HG02973 (cell line): ENCODE measurements at regions not wholly inside any gene's neighbourhood (a gene's known extent, or its start where the extent isn't known, plus 50 kb on each side); places are given as distances from the start of the nearest gene placed in this dataset.

Source experiments
- ATAC-seq: cut with Tn5 transposase; IDR thresholded peaks from one replicate; pipeline ENCODE4 v1.9.1; 2021; ENCODE audit warnings: moderate library complexity; ENCODE audit not compliant: unreplicated experiment

DNA sequence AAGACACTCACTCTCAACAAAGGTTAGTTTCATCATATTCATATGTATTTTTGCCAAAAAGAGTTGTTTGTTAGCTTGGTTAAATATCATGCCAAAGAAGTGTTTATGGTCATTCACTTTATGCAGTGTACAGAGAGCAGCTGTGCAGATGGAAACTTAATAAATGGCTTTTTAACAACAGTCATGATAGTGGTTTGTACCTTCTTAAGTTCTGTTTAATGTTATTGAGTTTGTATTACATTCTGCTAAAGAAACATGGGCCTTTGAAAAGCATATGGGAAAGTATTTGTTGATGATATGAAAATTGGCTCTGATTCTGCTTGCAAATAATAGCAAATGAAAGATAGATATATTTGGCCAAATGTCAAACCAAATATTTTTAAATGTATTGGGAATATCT lies 607.3 kb downstream of the NCAM2 start:
- ATAC-seq: no peak

DNA sequence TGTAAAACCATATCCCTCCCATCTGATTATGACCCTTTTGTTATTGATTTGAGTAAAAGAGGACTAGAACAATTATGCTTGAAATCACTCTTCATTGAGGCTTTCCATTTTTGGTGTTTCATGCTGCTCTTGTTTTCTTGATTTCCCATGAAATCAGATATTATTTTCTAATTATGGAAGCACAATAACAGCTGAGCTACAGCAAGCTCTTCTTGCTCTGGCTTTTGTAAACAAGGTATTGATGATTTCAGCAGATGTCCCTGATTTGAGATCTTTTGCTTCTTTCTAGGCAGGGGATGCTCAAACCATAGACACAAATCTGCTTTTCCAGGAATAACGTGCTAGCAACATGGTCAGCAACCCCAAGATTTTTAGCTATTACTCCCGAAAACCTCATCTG lies 607.8 kb downstream of the NCAM2 start:
- ATAC-seq: no peak

DNA sequence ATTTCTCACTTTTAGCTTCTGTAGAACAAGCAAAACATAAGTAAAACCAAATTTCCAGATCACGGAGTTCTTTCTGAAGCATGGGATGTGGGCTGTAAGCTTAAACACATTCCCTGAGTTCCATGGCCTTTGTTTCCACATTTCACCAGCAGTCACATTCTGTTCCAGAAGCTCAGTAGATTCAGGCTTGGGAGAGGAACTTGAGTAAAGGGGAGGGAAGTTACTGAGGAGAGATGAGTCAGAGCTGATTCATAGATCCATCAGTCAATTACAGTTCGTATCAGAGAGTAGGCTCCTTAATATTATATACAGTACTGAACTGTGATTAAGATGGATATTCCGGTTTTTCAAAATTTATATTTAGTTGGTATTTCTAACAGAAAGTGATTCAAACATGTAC lies 614.3 kb downstream of the NCAM2 start:
- no peak for ATAC-seq

DNA sequence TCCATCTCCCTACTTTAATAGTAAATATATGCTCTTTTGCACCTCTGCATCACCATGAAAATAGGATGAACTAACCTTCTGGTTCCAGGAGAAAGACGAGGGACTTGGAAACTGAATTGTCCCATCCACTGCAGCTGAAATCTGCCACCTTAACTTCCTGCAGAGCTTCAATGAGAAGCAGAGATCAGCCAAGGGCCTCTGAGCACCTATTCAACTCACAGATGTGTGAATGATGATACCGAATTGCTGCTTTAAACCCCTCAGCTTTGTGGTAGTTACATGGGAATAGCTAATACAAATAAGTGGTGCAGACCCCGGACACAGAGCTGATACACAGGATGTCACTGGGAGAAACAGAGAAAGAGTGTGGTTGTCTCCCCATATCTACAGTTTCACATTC lies 616.8 kb downstream of the NCAM2 start:
- ATAC-seq: no peak

DNA sequence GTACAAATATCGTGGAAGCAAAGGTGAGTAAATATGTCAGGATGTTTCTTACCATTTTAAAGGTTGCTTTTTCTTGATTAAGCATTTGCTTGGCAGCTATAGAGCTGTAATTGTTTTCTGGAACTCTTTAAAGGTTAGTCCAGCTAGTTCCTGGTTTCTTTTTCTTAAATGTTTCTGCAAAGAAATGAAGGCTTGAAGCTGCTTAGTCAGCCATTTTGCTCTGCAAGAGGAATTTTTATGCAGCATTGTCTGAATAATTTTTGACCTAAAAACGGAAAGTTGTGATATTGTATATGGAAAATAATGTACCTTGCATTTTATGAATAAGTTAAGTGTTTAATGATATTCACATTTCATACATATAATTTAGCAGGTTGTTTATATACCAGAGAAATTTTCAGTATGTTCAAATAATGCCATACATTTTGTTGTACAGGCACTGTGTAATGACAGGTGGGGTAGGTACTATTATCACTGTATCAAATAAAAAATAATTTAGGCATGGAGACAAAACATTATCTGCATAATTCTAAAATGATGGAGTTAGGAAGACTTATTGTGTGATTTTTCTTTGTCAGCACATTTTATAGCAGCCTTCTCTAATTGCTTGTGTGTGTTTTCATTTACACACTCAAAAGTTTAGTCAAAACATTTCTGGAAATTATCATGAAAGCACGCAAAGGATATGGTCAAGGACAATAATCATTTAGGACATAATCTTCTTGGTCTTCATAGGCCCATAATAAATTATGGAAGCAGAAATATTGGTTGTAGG lies 624.4 kb downstream of the NCAM2 start:
- ATAC-seq: no peak

DNA sequence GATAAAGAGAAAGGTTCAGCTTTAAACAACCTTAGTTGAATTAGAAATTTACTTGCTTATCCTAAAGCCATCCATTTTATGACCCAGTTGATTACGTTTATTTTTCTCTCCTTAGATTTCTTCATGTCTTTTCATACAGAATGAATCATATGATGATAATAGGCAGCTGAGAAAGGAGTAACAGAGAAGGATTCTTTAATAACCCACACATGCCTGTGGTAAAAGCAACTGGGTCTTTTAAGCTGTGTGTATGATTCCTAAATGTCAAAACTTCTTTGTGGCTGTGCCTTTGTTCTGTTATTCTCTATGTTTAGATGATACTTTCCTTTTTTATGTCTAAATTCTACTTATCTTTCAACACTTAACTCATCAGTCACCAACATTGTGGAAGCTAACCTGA lies 626.5 kb downstream of the NCAM2 start:
- no peak for ATAC-seq

DNA sequence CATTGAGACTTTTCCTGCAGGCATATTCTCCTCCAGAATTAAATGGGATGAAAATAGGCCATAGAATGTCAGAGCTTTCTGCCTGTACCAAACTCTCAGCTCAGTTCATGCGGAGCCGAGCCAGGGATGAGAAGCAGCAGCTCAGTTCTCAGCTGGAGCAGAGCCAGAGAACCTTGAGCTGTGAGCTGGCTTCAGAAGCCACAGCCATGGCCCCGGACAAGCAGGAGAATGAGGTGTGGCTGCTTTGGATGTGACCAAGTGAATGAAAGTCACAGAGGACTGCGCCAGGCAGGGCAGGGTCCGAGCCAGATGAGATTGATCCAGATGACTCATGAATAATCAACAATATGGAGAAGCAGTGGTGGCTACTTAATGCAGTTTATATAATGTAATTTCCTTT lies 633.8 kb downstream of the NCAM2 start:
- no peak for ATAC-seq

DNA sequence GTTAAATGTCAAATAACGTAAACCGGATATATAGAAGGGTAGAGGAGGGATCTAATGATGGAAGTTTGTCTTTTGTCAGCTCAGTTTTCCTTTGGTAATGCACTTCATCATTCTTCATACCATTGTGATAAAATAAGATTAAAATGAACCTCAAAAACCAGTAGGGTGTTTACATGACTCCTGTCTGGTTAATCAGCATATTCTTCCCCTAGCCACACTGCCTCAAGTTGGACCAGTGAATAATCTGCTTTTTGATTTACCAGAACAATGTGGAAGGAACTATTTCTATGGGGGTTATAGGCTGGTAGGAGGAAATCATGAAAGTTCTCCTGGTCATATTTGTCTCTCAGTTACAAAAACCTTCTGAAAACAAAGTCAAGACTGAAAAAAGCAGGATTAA lies 634.7 kb downstream of the NCAM2 start:
- no peak for ATAC-seq

DNA sequence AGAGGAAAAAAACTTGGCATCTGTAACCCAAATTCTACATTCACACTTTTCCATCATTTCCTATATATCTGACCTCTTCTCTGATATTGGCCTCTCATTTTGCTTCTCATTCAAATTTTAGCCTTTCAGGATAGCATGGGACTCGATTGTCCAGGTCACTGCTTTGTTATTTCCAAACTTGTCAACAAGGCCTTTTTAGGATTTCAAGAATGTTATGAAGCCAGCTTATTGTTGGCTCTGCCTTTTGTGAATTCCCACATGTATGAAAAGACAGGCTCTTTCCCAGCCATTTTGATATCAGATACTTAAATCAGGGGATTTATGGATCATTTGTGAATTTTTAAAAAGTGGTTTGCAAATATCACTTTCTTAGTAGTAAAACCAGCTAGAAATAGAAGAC lies 663.5 kb downstream of the NCAM2 start:
- no peak for ATAC-seq

DNA sequence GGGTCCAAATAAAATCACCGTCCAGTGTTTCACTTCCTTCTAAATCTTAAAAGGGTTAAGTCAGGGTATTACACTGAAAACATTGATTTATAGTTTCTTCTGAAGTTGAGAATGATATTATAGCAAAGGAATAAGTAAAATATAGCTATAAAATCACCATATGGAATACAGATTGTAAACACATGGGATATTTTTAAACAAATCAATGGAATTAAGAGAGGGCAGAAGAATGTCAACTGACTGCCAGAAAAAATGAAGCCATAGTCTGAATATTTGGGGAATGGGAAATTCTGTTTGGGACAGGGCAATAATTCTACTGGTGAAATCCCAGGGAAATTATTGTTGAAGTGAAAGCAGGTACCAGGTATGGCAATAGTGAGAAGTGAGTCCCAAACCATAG lies 664.6 kb downstream of the NCAM2 start:
- ATAC-seq: no peak

DNA sequence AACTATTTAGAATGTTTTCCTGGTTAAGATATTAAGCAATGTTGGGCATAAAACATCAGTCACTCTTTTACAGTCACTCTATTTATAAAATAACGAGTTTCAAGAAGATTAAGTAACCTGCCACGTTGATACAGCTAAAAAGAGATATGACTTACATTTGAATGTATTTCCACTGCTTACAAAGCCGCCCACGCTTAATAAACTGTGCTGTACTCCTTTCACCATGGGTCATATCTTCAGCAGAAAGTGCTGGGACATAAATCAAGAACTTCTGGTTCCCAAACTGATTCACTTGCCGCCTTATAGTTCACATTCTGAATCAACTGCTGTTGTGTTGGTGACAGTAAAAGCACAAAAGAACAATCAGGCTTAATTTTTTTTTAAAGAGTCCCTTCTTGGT lies 666.7 kb downstream of the NCAM2 start:
- no peak for ATAC-seq

DNA sequence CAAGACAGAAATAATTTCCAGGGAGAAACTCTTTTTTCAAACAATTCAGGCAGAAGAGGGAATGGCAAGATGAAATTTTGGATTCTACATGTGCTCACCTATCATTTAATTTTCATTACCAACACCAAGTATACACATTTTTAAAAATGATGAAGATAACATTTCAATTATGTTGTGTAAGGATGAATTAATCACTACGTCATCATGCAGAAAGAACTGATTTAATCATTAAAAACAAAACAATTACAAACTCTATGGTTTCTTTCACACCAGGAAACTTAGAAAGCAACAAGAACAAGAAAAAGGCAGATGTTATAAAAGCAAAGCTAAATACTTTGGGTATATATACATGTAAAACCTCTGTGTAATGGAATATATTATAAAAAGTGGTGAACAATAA lies 668.5 kb downstream of the NCAM2 start:
- no peak for ATAC-seq

DNA sequence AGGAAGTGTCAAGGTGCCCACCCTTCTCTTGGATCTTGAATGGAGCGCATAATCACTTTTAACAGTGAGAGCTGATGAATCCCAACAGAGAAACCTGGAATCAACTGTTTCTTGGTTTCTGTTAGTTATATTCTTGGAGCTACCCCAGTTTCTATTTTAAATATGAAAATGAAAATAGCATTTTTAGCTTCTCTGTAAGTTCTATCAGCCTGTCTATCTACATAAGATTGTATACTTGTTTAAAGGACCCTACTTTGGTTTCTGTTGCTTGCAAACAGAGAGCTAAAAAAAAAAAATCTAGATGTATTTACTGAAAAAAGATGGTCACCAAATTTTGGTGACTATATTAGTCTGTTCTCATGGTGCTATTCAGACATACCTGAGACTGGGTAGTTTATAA lies 670.0 kb downstream of the NCAM2 start:
- ATAC-seq: no peak

DNA sequence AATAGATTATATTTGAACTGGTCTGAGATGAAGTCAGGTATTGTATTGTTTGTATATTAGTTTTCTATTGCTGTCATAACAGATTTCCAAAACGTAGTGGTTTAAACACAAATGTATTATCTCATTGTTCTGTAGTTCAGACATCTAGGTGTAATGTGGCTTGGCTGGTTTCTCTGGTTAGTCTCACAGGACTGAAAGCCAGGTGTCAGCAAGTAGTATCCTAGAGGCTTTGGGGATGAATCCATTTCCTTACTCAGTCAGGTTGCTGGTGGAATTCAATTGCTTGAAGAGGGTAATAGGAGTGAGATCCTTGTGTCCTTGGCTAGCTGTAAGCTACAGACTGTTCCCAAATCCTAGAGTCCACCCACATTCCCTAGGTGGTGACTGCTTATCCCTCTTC lies 675.8 kb downstream of the NCAM2 start:
- no peak for ATAC-seq

DNA sequence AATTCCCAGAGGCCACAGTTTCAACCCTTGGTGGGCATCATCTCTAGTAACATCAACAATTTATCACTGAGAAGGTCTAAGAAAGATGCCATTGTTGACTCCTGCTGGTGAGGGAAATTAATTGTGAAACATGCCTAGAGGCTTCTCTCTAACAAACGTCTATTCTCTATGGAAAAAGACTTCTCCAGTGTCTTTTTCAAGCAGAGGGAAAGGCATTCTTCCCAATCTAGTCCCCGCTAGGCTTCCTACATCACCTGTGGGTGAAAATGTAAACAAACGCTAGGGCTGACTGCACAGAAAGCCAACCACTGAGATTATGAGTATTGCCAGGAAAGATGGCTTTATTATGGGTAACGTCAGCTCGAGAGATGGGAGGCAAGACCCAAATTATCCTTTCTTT lies 677.4 kb downstream of the NCAM2 start:
- no peak for ATAC-seq

DNA sequence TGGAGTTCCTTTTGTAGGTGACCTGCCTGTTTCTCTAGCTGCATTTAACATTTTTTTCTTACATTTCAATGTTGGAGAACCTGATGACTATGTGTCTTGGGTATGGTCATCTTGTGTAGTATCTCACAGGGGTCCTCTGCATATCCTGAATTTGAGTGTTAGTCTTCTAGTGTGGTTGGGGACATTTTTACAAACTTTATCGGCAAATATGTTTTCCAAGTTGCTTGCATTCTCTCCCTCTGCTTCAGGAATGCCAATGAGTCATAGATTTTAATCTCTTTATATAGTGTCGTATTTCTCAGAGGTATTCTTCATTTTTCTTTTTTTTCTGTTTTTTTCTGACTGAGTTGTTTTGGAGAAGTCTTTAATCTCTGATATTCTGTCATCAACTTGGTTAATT lies 684.0 kb downstream of the NCAM2 start:
- ATAC-seq: no peak

DNA sequence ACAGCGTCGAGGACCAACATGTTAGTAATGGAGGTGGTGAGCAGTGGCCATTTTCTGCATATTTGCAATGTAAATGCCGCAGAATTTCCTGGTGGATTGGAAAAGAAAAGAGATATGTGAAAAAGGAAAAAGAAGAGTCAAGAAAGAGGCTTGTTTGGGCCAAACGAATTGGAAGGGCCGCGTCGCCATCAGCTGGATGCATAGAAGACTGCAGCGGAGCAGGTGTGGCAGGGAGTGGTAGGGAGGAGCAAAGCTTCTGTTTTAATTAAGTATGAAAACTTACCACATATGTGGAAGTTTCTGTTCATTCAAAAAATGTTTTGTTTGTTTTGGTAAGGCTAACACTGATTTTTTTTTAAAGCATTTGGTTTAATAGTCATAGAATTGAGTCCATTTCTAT lies 690.7 kb downstream of the NCAM2 start:
- ATAC-seq: no peak

DNA sequence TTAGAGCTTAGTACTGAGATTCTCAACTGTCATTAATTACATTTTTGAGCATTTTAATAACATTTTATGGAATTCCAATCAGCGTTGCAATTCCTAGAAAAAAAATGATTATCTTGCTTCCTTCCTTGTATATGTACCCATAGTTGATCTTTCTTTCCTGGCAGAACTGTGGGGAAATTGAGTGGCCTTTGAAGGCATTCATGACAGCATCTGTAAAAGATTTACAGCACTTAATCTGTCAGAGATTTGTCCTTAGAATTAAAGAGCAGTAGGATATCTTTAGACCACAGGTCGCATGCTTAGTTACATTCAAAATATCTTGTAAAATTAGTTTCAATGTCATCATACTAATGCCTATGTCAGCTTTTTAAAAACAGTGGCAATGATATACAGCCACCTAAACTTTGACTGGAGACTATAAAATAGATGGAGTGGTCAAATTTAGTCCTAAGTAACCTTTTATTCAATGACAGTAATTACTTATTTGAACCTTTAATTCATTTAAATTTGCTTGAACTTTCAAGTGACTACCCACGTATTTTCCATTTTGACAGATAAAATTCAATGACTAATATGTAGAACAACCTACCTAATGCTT lies 692.0 kb downstream of the NCAM2 start:
- no peak for ATAC-seq

DNA sequence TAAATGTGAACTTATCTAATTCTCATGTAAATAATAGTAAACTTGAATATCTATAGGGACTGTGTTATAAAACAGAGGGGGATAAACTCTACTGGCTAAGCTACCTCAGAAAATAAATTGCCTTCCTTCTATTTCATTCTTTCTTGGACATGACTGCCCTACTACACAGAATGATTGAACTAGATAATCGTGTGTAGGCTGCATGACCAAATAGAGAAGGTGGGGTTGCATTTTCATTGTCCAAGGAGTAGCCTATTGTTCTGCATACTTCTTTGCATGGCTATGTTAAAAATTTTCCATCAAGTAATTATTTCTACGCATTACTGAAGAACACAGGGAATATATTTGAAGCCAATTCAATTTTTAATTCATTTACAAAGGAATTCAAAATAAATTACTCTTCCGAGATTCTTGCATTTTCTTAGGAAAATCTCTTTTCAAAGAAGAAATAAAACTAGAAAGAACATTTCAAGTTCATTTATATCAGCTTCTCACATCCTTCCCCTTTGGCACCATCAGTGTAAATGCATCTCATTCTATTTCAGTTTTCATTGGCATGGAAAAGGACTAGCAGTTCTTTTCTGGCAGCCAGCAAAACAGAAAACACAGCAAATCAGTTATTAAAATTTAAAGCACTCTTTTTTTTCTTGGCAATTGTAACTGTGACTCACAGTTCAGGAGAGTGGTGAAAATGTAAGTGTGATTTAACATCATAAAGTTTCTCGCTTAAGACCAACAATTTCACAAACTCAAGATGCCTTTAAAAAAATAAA lies 714.7 kb downstream of the NCAM2 start:
- ATAC-seq: no peak

DNA sequence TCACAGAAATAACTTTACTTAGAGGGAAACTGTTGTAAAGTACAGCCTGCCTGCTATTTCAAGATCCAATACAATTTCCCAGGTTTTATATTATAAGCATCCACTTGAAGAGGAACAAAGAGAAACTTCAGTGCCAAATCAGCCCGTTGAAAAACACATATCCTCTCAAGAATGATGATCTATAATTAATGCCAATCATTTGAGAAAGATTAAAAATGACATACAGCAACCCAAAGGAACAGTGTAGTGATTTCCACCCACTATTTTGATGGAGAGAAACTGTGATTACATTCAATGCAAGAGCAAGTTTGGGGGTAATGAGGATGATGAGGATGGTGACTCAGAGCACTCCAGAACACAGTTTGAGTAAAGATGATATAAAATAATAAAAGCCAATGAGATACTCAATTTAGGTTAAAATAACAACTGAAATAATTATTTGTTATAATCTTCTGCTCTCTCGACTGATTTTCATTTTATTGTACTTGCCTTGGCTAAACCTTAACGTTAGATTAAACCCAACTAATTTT lies 715.5 kb downstream of the NCAM2 start:
- no peak for ATAC-seq

DNA sequence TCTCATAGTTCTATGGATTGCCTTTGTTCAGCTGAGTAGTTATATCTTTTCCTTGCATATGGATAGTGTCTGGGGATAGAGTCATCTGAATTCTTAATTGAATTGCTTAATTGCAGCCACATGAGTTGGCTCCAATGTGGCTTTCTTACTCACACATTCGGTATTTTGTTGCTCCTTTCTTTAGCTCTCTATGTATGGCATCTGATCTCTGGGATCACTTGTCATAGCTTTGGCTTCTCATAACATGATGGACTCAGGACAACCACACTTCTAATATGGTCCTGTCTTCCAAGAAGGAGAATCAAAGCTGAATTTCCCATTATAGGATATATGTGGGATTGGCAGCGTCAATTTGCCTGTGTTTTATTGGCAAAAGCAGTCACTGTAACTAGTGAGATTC lies 716.2 kb downstream of the NCAM2 start:
- no peak for ATAC-seq
